Activated CD8-positive, alpha-beta T cell treated with anti-CD3 and anti-CD28 coated beads for 36 hours (primary cell): ENCODE measurements at regions not wholly inside any gene's neighbourhood (a gene's known extent, or its start where the extent isn't known, plus 50 kb on each side); places are given as distances from the start of the nearest gene placed in this dataset.

Experiments
- ATAC-seq: fragments of 200-7000 bp; cut with Tn5 transposase; one replicate; pipeline ENCODE4 v1.10.0; 2021; ENCODE audit warnings: mild to moderate bottlenecking, moderate library complexity
- CTCF ChIA-PET: fragments of 350-600 bp; sonication (Branson Sonifier 250); formaldehyde crosslinking; loops from one replicate; lab custom pipeline; 2021; ENCODE audit warnings: antibody characterized with exemption; lab: Charles Lee
- POLR2A ChIA-PET: fragments of 350-600 bp; sonication (Branson Sonifier 250); formaldehyde crosslinking; loops from one replicate; lab custom pipeline; 2021; ENCODE audit warnings: antibody characterized with exemption; lab: Charles Lee
- DNase-seq: peaks from one replicate; pipeline ENCODE4 v3.0.0-alpha.2; 2020
- H3K27ac Mint-ChIP-seq: one replicate; pipeline ENCODE4 v1.8.0; 2021; ENCODE audit warnings: mild to moderate bottlenecking, mixed read lengths
- H3K27me3 Mint-ChIP-seq: one replicate; pipeline ENCODE4 v1.8.0; 2021; ENCODE audit warnings: mixed read lengths
- H3K36me3 Mint-ChIP-seq: one replicate; pipeline ENCODE4 v1.8.0; 2021; ENCODE audit warnings: low read depth, mixed read lengths
- H3K4me1 Mint-ChIP-seq: one replicate; pipeline ENCODE4 v1.8.0; 2021; ENCODE audit warnings: low read depth, mixed read lengths
- H3K4me3 Mint-ChIP-seq: one replicate; pipeline ENCODE4 v1.8.0; 2021; ENCODE audit warnings: mild to moderate bottlenecking, moderate library complexity, mixed read lengths
- H3K9me3 Mint-ChIP-seq: one replicate; pipeline ENCODE4 v1.8.0; 2021; ENCODE audit warnings: mixed read lengths
- intact Hi-C: fragments of 100-400 bp; cut with micrococcal nuclease; formaldehyde crosslinking; loops from one replicate; pipeline ENCODE4 v1.10.0; 2022
- TF ChIP-seq, protein P1 (sequence below): fragments of 200-600 bp; IDR thresholded peaks from one replicate; pipeline ENCODE4 v1.8.0; 2022; ENCODE audit warnings: antibody characterized with exemption, mild to moderate bottlenecking

GRCh38 chr18:29140590-29140989 is 963.7 kb upstream of the CDH2 start:
- DNase-seq (no peak), ATAC-seq (no peak)
- H3K27me3 Mint-ChIP-seq = no peaks in the 10 kb centered on the region
- TF ChIP-seq, protein P1, sequence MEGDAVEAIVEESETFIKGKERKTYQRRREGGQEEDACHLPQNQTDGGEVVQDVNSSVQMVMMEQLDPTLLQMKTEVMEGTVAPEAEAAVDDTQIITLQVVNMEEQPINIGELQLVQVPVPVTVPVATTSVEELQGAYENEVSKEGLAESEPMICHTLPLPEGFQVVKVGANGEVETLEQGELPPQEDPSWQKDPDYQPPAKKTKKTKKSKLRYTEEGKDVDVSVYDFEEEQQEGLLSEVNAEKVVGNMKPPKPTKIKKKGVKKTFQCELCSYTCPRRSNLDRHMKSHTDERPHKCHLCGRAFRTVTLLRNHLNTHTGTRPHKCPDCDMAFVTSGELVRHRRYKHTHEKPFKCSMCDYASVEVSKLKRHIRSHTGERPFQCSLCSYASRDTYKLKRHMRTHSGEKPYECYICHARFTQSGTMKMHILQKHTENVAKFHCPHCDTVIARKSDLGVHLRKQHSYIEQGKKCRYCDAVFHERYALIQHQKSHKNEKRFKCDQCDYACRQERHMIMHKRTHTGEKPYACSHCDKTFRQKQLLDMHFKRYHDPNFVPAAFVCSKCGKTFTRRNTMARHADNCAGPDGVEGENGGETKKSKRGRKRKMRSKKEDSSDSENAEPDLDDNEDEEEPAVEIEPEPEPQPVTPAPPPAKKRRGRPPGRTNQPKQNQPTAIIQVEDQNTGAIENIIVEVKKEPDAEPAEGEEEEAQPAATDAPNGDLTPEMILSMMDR = no peak
- H3K4me1 Mint-ChIP-seq = no peaks in the 10 kb centered on the region
- no peak overlapping the region for H3K27ac Mint-ChIP-seq
- H3K36me3 Mint-ChIP-seq = no peaks in the 10 kb centered on the region
- peaks cover 7% of the 10 kb centered on the region for H3K9me3 Mint-ChIP-seq
- ChIA-PET CTCF (no interaction called here), POLR2A (no interaction called here)
- intact Hi-C loops = no loop called here
- no peak overlapping the region for H3K4me3 Mint-ChIP-seq

DNA sequence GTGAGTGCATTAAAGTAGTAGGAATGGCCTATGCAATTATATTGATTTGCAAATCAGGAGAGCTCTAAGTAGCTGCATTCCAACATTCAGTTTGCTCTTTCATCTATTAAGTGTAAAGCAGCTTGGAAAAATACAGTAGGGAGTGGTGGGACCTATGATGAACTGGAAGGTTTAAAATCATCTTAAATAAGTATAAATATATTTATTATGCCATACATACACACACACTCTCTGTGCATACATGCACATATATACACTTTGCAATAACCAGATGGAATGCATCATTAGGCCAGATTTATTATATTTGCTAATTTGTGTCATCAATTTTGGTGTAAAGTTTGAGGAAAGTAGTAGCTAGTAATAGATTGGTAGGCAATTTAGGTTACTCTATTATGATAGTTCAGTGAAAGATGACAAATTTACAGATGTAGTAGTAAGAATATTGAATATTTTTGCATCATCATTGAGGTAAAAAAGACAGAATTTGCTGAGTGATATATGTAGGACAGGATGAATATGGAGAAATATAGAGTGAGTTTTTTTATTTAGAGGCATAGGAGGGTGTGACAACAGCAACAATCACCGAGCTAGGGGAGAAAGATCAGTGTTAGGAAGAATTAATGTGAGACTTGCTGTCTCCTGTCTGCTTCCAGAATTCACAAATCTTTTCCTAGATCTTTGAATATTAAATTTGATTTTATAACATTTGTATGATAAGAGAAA is 961.0 kb upstream of the CDH2 start:
- intact Hi-C loops = no loop called here
- Mint-ChIP-seq H3K4me1 (no peaks in the 10 kb centered on the region), H3K4me3 (no peak overlapping the region)

DNA sequence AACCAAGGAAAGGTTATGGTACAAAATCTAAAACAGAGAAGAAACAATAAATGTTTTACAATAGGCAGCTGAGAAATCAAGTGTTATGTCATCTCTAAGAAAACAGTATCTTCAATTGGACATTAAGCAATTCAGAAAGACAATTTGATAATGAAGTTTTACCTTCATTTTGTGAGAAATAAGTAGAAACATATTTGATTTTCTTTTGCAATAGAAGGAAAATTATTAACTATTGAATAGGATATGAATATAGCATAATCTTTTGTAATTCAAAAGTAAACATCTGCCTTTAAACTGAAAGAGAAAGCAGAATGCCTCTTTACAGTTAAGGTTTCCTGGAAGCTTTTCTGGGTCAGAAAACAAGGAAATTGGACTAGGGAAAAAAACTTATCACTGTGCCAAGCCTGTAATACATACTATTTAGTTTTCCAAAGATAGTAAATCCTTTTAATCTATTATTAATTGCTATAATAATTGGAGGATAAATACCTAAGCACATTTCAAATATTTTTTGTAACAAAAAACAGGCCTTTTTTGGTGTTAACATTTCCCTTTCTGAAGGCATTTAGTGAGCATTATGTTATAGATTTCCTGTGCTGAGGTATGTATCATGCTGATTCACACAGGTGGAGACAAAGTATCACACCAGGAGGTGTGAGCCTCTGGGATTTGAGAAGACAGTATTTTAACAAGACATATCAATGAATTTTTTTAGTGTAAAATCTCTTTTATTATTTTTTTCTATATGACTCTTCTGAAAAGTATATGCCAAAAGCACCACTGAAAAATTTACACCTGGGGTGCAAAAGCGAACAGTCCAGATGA is 947.0 kb upstream of the CDH2 start:
- TF ChIP-seq, protein P1 = no peak
- intact Hi-C loops = no loop called here
- DNase-seq (no peak), ATAC-seq (no peak)
- Mint-ChIP-seq H3K36me3 (no peaks in the 10 kb centered on the region), H3K4me1 (no peaks in the 10 kb centered on the region), H3K27me3 (no peaks in the 10 kb centered on the region), H3K27ac (no peak overlapping the region), H3K9me3 (peaks cover 6% of the 10 kb centered on the region), H3K4me3 (no peak overlapping the region)
- ChIA-PET POLR2A (no interaction called here), CTCF (no interaction called here)

More for the DNA sequence above, 961.0 kb upstream of the CDH2 start:
- Mint-ChIP-seq H3K27me3 (no peaks in the 10 kb centered on the region), H3K36me3 (no peaks in the 10 kb centered on the region), H3K9me3 (peaks cover 3% of the 10 kb centered on the region), H3K27ac (no peak overlapping the region)
- ChIA-PET CTCF (no interaction called here), POLR2A (no interaction called here)
- ATAC-seq = no peak
- DNase-seq = no peak
- TF ChIP-seq, protein P1 = no peak

DNA sequence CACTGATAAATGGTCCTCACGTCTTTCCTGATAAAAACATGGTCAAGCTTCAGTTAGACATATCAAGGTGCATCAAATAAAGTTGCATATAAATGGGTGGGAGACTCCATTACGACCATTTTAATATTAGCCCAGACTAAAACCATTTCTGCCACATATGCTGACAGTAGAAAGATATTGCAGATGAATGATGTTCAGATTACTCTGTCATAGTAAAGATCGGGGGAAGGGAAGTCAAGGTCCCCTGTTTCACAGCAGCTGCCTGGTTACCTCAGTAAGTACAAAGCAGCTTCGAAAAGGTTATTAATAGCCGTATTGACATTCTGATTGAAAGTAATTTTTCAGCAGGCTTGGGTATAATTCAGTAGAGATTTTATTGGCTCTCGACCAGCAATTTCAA is 927.7 kb upstream of the CDH2 start:
- Mint-ChIP-seq H3K4me1 (no peaks in the 10 kb centered on the region), H3K27me3 (no peaks in the 10 kb centered on the region), H3K9me3 (peaks cover 4% of the 10 kb centered on the region), H3K27ac (no peak overlapping the region), H3K4me3 (no peak overlapping the region), H3K36me3 (no peaks in the 10 kb centered on the region)
- CTCF ChIA-PET = no interaction called here
- POLR2A ChIA-PET = no interaction called here
- intact Hi-C loops = no loop called here
- TF ChIP-seq, protein P1 = no peak
- ATAC-seq (no peak), DNase-seq (no peak)

GRCh38 chr18:29104227-29104626 is 927.3 kb upstream of the CDH2 start:
- intact Hi-C loops = no loop called here
- Mint-ChIP-seq H3K27me3 (no peaks in the 10 kb centered on the region), H3K4me3 (no peak overlapping the region), H3K4me1 (no peaks in the 10 kb centered on the region), H3K36me3 (no peaks in the 10 kb centered on the region), H3K9me3 (peaks cover 5% of the 10 kb centered on the region), H3K27ac (no peak overlapping the region)
- ChIA-PET POLR2A (no interaction called here), CTCF (no interaction called here)
- TF ChIP-seq, protein P1 = no peak
- DNase-seq (no peak), ATAC-seq (no peak)
